ENCODE measurements at regions not wholly inside any gene's neighbourhood (a gene's known extent, or its start where the extent isn't known, plus 50 kb on each side); places are given as distances from the start of the nearest gene placed in this dataset.
A peak's percentile ranks its signal among the peaks of the same experiment; 100 is the strongest.

- FAIRE-seq = no peak
- intact Hi-C loops (cut with micrococcal nuclease; ENCODE audit: unreplicated experiment) = loop anchor here (5.0 to 10.0 kb wide), 2 partner anchors 231 to 1718 kb away; no protein-coding TSS in a partner anchor
- TF ChIP-seq BHLHE40 (IDR thresholded peaks at IDR 0.05; ENCODE audit: borderline replicate concordance in 1 of 2, low read depth in 2 of 2, low read length in 1 of 2) = peak in 1 of 2 experiments; percentile 81; a peak in 2 of 4 replicates
- no peak for TF ChIP-seq ETV6 (conservative IDR thresholded peaks at IDR 0.05 in 1 of 2, IDR thresholded peaks at IDR 0.05 in 1 of 2; ENCODE audit: borderline replicate concordance in 1 of 2, low read depth in 1 of 2)
These were observed 62.5 kb upstream of the FAR2 start for GRCh38 chr12:29086325-29087271.

More at GRCh38 chr12:29086325-29087271, 62.5 kb upstream of the FAR2 start:
- H3K4me3 ChIP-seq = no peak overlapping the region
- RAD21 ChIA-PET (ENCODE audit: unreplicated experiment) = interaction anchor here (1.2 to 6.0 kb wide), 5 partner anchors 9 to 235 kb away, joined by 5 to 71 read pairs (median 11); no protein-coding TSS in a partner anchor
- H3K4me1 ChIP-seq (ENCODE audit: control insufficient read depth, insufficient read depth, low read length) = peaks cover 6% of the 10 kb centered on the region; the same call in 1 of the 2 replicates
- CTCF ChIA-PET = interaction anchor here (0.6 to 9.4 kb wide), 9 partner anchors 12 to 430 kb away, joined by 3 to 129 read pairs (median 5); no protein-coding TSS in a partner anchor
- 27% methylated on average over 9 of the region's 9 CpGs for WGBS (ENCODE audit: insufficient coverage, insufficient replicate concordance, low lambda C conversion rate, missing lambda C conversion rate)
- no peak overlapping the region for H3K27ac ChIP-seq (ENCODE audit: control insufficient read depth, insufficient read depth)
- no peaks in the 10 kb centered on the region for H3K27me3 ChIP-seq (replicated peaks in 1 of 2; ENCODE audit: control insufficient read depth in 2 of 2, insufficient read depth in 2 of 2, low read length in 1 of 2)
- peak overlapping the region; percentile 7; the same call in 1 of the 2 replicates for H3K4me2 ChIP-seq (ENCODE audit: control insufficient read depth, insufficient read depth)
- no peak for DNase-seq (ENCODE audit: low read depth, low spot score)
- H4K20me1 ChIP-seq (ENCODE audit: control insufficient read depth, insufficient read depth) = no peaks in the 10 kb centered on the region
- SMC1A ChIA-PET (ENCODE audit: uncharacterized antibody, unreplicated experiment) = interaction anchor here (0.6 to 6.5 kb wide), 9 partner anchors 8 to 230 kb away, joined by 3 to 71 read pairs (median 4); no protein-coding TSS in a partner anchor
- H3K36me3 ChIP-seq (ENCODE audit: control insufficient read depth in 2 of 2, insufficient read depth in 2 of 2, low read length in 1 of 2) = no peaks in the 10 kb centered on the region
- no peaks in the 10 kb centered on the region for H3K79me2 ChIP-seq (ENCODE audit: control insufficient read depth, insufficient read depth, low read length)
- H2AFZ ChIP-seq (ENCODE audit: control insufficient read depth, low read depth, low read length) = no peak overlapping the region
- H3K9me3 ChIP-seq (replicated peaks; ENCODE audit: control insufficient read depth, insufficient read depth, low read length) = no peaks in the 10 kb centered on the region
- in situ Hi-C loops (cut with MboI) = no loop called here
- no peak overlapping the region for H3K9ac ChIP-seq (ENCODE audit: control insufficient read depth, insufficient read depth, low read length)
- POLR2A ChIA-PET = interaction anchor here (0.9 kb wide), 1 partner anchor 19 kb away, joined by 3 read pairs; no protein-coding TSS in a partner anchor
- ATAC-seq = peak; percentile 83
- no TSS peak for BruUV-seq (replicated peaks)
